ENCODE measurements at regions not wholly inside any gene's neighbourhood (a gene's known extent, or its start where the extent isn't known, plus 50 kb on each side); places are given as distances from the start of the nearest gene placed in this dataset.
"Not testable (repeated sequence)": the region's sequence is repeated elsewhere in the genome, so short reads cannot be mapped to it uniquely, and the experiment has no call there.

GRCh38 chr5:42267091-42267490, 156.1 kb upstream of the GHR start:
- no peak overlapping the region for H3K4me3 ChIP-seq (ENCODE audit: low read depth, low read length)
- no peak for TF ChIP-seq MAX (IDR thresholded peaks at IDR 0.05; ENCODE audit: low read depth, low read length)
- TF ChIP-seq POLR2A (IDR thresholded peaks at IDR 0.05; ENCODE audit: extremely low read depth, insufficient read length), result no peak
- no peak for TF ChIP-seq CTCF (IDR thresholded peaks at IDR 0.05; ENCODE audit: low read depth, low read length)
- TF ChIP-seq MYC (IDR thresholded peaks at IDR 0.05; ENCODE audit: low read depth, low read length), result no peak
- DNase-seq (ENCODE audit: low read depth), result no peak

GRCh38 chr5:42268170-42268569, 155.1 kb upstream of the GHR start:
- not testable (repeated sequence) for H3K4me3 ChIP-seq (ENCODE audit: low read depth, low read length); DNase-seq (ENCODE audit: low read depth)

- no peak for TF ChIP-seq MAX (IDR thresholded peaks at IDR 0.05; ENCODE audit: low read depth, low read length)
- no peak for TF ChIP-seq POLR2A (IDR thresholded peaks at IDR 0.05; ENCODE audit: extremely low read depth, insufficient read length)
- no peak for TF ChIP-seq CTCF (IDR thresholded peaks at IDR 0.05; ENCODE audit: low read depth, low read length)
- no peak for TF ChIP-seq MYC (IDR thresholded peaks at IDR 0.05; ENCODE audit: low read depth, low read length)
- no peak overlapping the region for H3K4me3 ChIP-seq (ENCODE audit: low read depth, low read length)
- DNase-seq (ENCODE audit: low read depth), result peak; percentile 61
These were observed 154.6 kb upstream of the GHR start for GRCh38 chr5:42268630-42269029.

GRCh38 chr5:42270771-42271170, 152.5 kb upstream of the GHR start:
- TF ChIP-seq POLR2A (IDR thresholded peaks at IDR 0.05; ENCODE audit: extremely low read depth, insufficient read length) (no peak), MAX (IDR thresholded peaks at IDR 0.05; ENCODE audit: low read depth, low read length) (no peak), MYC (IDR thresholded peaks at IDR 0.05; ENCODE audit: low read depth, low read length) (no peak), CTCF (IDR thresholded peaks at IDR 0.05; ENCODE audit: low read depth, low read length) (no peak)
- DNase-seq (ENCODE audit: low read depth), result no peak
- H3K4me3 ChIP-seq (ENCODE audit: low read depth, low read length), result no peak overlapping the region

GRCh38 chr5:42274913-42275312, 148.3 kb upstream of the GHR start:
- no peak for TF ChIP-seq MYC (IDR thresholded peaks at IDR 0.05; ENCODE audit: low read depth, low read length)
- TF ChIP-seq POLR2A (IDR thresholded peaks at IDR 0.05; ENCODE audit: extremely low read depth, insufficient read length), result no peak
- peak; percentile 68 for TF ChIP-seq MAX (IDR thresholded peaks at IDR 0.05; ENCODE audit: low read depth, low read length)
- DNase-seq (ENCODE audit: low read depth), result no peak
- no peak overlapping the region for H3K4me3 ChIP-seq (ENCODE audit: low read depth, low read length)

GRCh38 chr5:42277293-42277692, 145.9 kb upstream of the GHR start:
- no peak overlapping the region for H3K4me3 ChIP-seq (ENCODE audit: low read depth, low read length)
- TF ChIP-seq MYC (IDR thresholded peaks at IDR 0.05; ENCODE audit: low read depth, low read length) (no peak), CTCF (IDR thresholded peaks at IDR 0.05; ENCODE audit: low read depth, low read length) (no peak), POLR2A (IDR thresholded peaks at IDR 0.05; ENCODE audit: extremely low read depth, insufficient read length) (no peak), MAX (IDR thresholded peaks at IDR 0.05; ENCODE audit: low read depth, low read length) (no peak)
- no peak for DNase-seq (ENCODE audit: low read depth)

- DNase-seq (ENCODE audit: low read depth), result no peak
- H3K4me3 ChIP-seq (ENCODE audit: low read depth, low read length), result no peak overlapping the region
- no peak for TF ChIP-seq MYC (IDR thresholded peaks at IDR 0.05; ENCODE audit: low read depth, low read length)
- no peak for TF ChIP-seq POLR2A (IDR thresholded peaks at IDR 0.05; ENCODE audit: extremely low read depth, insufficient read length)
- no peak for TF ChIP-seq MAX (IDR thresholded peaks at IDR 0.05; ENCODE audit: low read depth, low read length)
- no peak for TF ChIP-seq CTCF (IDR thresholded peaks at IDR 0.05; ENCODE audit: low read depth, low read length)
These were observed 138.7 kb upstream of the GHR start for GRCh38 chr5:42284584-42284983.

Data from NB4 (cell line).